Smooth muscle cell (in vitro differentiated cells): ENCODE measurements at regions not wholly inside any gene's neighbourhood (a gene's known extent, or its start where the extent isn't known, plus 50 kb on each side); places are given as distances from the start of the nearest gene placed in this dataset.

Source experiments
- DNase-seq: peaks from one replicate; lab custom pipeline; 2025; ENCODE audit not compliant: unreplicated experiment; lab: John Stamatoyannopoulos, UW
- H2AFZ ChIP-seq: fragments of 200-600 bp; sonication (generic); 2 replicates; pipeline ENCODE4 v1.6.0; 2016; ENCODE audit warnings: antibody characterized with exemption, low read depth, mild to moderate bottlenecking
- H3F3A ChIP-seq: fragments of 200-600 bp; sonication (generic); 2 replicates; pipeline ENCODE4 v1.6.0; 2017; ENCODE audit warnings: antibody characterized with exemption, low read depth
- H3K27ac ChIP-seq: fragments of 200-600 bp; sonication (generic); 2 replicates; pipeline ENCODE4 v1.5.1; 2016; ENCODE audit warnings: low read depth, mild to moderate bottlenecking
- H3K27me3 ChIP-seq: fragments of 200-600 bp; sonication (generic); 2 replicates; pipeline ENCODE4 v1.6.1; 2016; ENCODE audit warnings: low read depth, mild to moderate bottlenecking
- H3K36me3 ChIP-seq: fragments of 200-600 bp; sonication (generic); 2 replicates; pipeline ENCODE4 v1.5.1; 2016; ENCODE audit warnings: low read depth
- H3K4me1 ChIP-seq: fragments of 200-600 bp; sonication (generic); 2 replicates; pipeline ENCODE4 v1.5.1; 2016; ENCODE audit warnings: low read depth
- H3K4me2 ChIP-seq: fragments of 200-600 bp; sonication (generic); 2 replicates; pipeline ENCODE4 v1.6.0; 2016; ENCODE audit warnings: mild to moderate bottlenecking
- H3K4me3 ChIP-seq: fragments of 200-600 bp; sonication (generic); 2 replicates; pipeline ENCODE4 v1.5.1; 2016; ENCODE audit warnings: mild to moderate bottlenecking
- H3K79me2 ChIP-seq: fragments of 200-600 bp; sonication (generic); 2 replicates; pipeline ENCODE4 v1.6.0; 2016; ENCODE audit warnings: low read depth, mild to moderate bottlenecking
- H3K9ac ChIP-seq: fragments of 200-600 bp; sonication (generic); 2 replicates; pipeline ENCODE4 v1.6.0; 2016; ENCODE audit warnings: low read depth
- H3K9me3 ChIP-seq: fragments of 200-600 bp; sonication (generic); replicated peaks from 2 replicates; pipeline ENCODE4 v1.5.1; 2016; ENCODE audit warnings: low read depth
- H4K20me1 ChIP-seq: fragments of 200-600 bp; sonication (generic); 2 replicates; pipeline ENCODE4 v1.6.0; 2016; ENCODE audit warnings: low read depth
- CTCF ChIP-seq: fragments of 200-600 bp; sonication (generic); IDR thresholded peaks from 2 replicates; pipeline ENCODE4 v1.5.1; 2017; ENCODE audit warnings: borderline replicate concordance, mild to moderate bottlenecking, antibody characterized with exemption; ENCODE audit not compliant: insufficient read depth, poor library complexity, severe bottlenecking
- WGBS: methylation state at CpG from one replicate; pipeline ENCODE4 v1.1.7; 2016; ENCODE audit warnings: low lambda C conversion rate; 5-methylcytosine and 5-hydroxymethylcytosine counted together

- 72% methylated on average over 2 of the region's 2 CpGs for WGBS
- H3K79me2 ChIP-seq = no peaks in the 10 kb centered on the region
Measured at GRCh38 chr18:39037925-39038324, 1472.3 kb upstream of the CELF4 start.

GRCh38 chr18:39033312-39033711 is 1467.7 kb upstream of the CELF4 start:
- 97% methylated on average over 1 of the region's 1 CpG for WGBS
- no peaks in the 10 kb centered on the region for H3F3A ChIP-seq

More at GRCh38 chr18:39037925-39038324, 1472.3 kb upstream of the CELF4 start:
- Histone ChIP-seq H3K27ac (no peak overlapping the region), H2AFZ (no peak overlapping the region), H3K4me1 (no peaks in the 10 kb centered on the region), H3K9me3 (no peaks in the 10 kb centered on the region), H3K4me2 (no peak overlapping the region), H3K36me3 (no peaks in the 10 kb centered on the region), H4K20me1 (no peaks in the 10 kb centered on the region), H3K27me3 (no peaks in the 10 kb centered on the region), H3F3A (no peaks in the 10 kb centered on the region), H3K4me3 (no peak overlapping the region), H3K9ac (no peak overlapping the region)
- TF ChIP-seq CTCF = no peak
- DNase-seq = no peak

GRCh38 chr18:39031647-39032046 is 1466.0 kb upstream of the CELF4 start:
- Histone ChIP-seq H4K20me1 (no peaks in the 10 kb centered on the region), H3K9me3 (no peaks in the 10 kb centered on the region), H3K36me3 (no peaks in the 10 kb centered on the region), H3K4me3 (no peak overlapping the region), H3F3A (no peaks in the 10 kb centered on the region), H3K27me3 (no peaks in the 10 kb centered on the region), H3K79me2 (no peaks in the 10 kb centered on the region), H3K27ac (no peak overlapping the region), H3K9ac (no peak overlapping the region), H3K4me1 (no peaks in the 10 kb centered on the region), H3K4me2 (no peak overlapping the region), H2AFZ (no peak overlapping the region)
- 94% methylated on average over 3 of the region's 3 CpGs for WGBS
- TF ChIP-seq CTCF = no peak
- no peak for DNase-seq

More at GRCh38 chr18:39033312-39033711, 1467.7 kb upstream of the CELF4 start:
- Histone ChIP-seq H3K4me1 (no peaks in the 10 kb centered on the region), H3K36me3 (no peaks in the 10 kb centered on the region), H3K9ac (no peak overlapping the region), H3K9me3 (no peaks in the 10 kb centered on the region), H3K4me2 (no peak overlapping the region), H3K27ac (no peak overlapping the region), H3K27me3 (no peaks in the 10 kb centered on the region), H2AFZ (no peak overlapping the region), H3K4me3 (no peak overlapping the region), H3K79me2 (no peaks in the 10 kb centered on the region), H4K20me1 (no peaks in the 10 kb centered on the region)
- DNase-seq = no peak
- TF ChIP-seq CTCF = no peak

GRCh38 chr18:39030124-39030655 is 1464.6 kb upstream of the CELF4 start:
- Histone ChIP-seq H3K9me3 (no peaks in the 10 kb centered on the region), H3K9ac (no peak overlapping the region), H3K4me2 (no peak overlapping the region), H3K27ac (no peak overlapping the region), H2AFZ (no peak overlapping the region), H3K79me2 (no peaks in the 10 kb centered on the region), H3K36me3 (no peaks in the 10 kb centered on the region), H3K27me3 (no peaks in the 10 kb centered on the region), H3K4me3 (no peak overlapping the region), H3K4me1 (no peaks in the 10 kb centered on the region), H4K20me1 (no peaks in the 10 kb centered on the region), H3F3A (no peaks in the 10 kb centered on the region)
- 82% methylated on average over 2 of the region's 2 CpGs for WGBS
- no peak for DNase-seq
- no peak for TF ChIP-seq CTCF
